ENCODE measurements at regions not wholly inside any gene's neighbourhood (a gene's known extent, or its start where the extent isn't known, plus 50 kb on each side); places are given as distances from the start of the nearest gene placed in this dataset.

DNA sequence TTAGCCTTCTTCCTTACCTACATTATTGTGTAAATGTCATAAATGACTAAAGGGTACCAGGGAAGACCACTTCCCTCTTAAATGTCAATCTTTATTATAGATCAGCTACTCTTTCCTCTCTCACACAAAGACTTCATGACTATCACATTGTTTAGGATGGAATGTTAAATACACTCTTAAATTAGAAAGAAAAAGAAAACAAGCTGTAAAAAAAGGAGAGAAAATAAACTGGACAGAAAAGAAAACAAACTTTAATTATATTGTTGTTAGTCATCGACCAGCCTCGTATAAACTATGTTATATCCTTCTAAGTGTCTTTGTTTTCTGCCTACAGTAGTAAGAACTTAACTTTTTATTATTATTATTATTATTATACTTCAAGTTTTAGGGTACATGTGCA, 666.4 kb upstream of the NR3C2 start:
- H3K36me3 ChIP-seq = no peaks in the 10 kb centered on the region
- no peaks in the 10 kb centered on the region for H3K27me3 ChIP-seq
- TF ChIP-seq POLR2AphosphoS5 (IDR thresholded peaks at IDR 0.05) = no peak
- TF ChIP-seq, protein P1, sequence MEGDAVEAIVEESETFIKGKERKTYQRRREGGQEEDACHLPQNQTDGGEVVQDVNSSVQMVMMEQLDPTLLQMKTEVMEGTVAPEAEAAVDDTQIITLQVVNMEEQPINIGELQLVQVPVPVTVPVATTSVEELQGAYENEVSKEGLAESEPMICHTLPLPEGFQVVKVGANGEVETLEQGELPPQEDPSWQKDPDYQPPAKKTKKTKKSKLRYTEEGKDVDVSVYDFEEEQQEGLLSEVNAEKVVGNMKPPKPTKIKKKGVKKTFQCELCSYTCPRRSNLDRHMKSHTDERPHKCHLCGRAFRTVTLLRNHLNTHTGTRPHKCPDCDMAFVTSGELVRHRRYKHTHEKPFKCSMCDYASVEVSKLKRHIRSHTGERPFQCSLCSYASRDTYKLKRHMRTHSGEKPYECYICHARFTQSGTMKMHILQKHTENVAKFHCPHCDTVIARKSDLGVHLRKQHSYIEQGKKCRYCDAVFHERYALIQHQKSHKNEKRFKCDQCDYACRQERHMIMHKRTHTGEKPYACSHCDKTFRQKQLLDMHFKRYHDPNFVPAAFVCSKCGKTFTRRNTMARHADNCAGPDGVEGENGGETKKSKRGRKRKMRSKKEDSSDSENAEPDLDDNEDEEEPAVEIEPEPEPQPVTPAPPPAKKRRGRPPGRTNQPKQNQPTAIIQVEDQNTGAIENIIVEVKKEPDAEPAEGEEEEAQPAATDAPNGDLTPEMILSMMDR (IDR thresholded peaks at IDR 0.05) = no peak
- TF ChIP-seq EP300 (IDR thresholded peaks at IDR 0.05) = no peak
- TF ChIP-seq POLR2A (IDR thresholded peaks at IDR 0.05) = no peak
- no peak overlapping the region for H3K27ac ChIP-seq
- no peak for DNase-seq (ENCODE audit: low spot score in 2 of 2)
- peaks cover 4% of the 10 kb centered on the region for H3K4me1 ChIP-seq
- H3K4me3 ChIP-seq = no peak overlapping the region
- no peaks in the 10 kb centered on the region for H3K9me3 ChIP-seq
- WGBS = 78% methylated on average over 2 of the region's 2 CpGs

DNA sequence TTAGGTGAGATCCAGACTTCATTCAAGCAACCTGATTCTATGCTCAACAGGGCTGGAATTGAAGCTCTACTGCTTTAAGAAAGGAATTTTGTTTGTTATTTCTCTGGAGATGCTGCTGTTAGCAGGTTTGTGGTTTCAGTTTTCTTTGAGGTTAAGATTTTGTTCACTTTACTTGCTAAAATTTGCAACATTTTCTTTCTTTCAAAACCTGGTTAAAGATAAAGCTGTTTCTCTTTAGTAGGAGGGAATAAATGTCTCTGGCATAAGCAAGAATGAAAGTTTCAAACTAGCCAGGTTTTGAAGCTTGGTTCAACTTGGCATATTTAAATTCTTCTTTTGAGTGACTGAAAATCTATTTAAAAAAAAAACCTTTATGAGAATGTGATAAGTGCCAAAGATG, 660.6 kb upstream of the NR3C2 start:
- H3K27ac ChIP-seq = no peak overlapping the region
- H3K36me3 ChIP-seq = no peaks in the 10 kb centered on the region
- no peak overlapping the region for H3K4me3 ChIP-seq
- TF ChIP-seq, protein P1 (IDR thresholded peaks at IDR 0.05) = no peak
- TF ChIP-seq POLR2A (IDR thresholded peaks at IDR 0.05) = no peak
- no peak for TF ChIP-seq POLR2AphosphoS5 (IDR thresholded peaks at IDR 0.05)
- TF ChIP-seq EP300 (IDR thresholded peaks at IDR 0.05) = no peak
- H3K9me3 ChIP-seq = no peaks in the 10 kb centered on the region
- no peak for DNase-seq (ENCODE audit: low spot score in 2 of 2)
- H3K4me1 ChIP-seq = no peaks in the 10 kb centered on the region
- no peaks in the 10 kb centered on the region for H3K27me3 ChIP-seq

DNA sequence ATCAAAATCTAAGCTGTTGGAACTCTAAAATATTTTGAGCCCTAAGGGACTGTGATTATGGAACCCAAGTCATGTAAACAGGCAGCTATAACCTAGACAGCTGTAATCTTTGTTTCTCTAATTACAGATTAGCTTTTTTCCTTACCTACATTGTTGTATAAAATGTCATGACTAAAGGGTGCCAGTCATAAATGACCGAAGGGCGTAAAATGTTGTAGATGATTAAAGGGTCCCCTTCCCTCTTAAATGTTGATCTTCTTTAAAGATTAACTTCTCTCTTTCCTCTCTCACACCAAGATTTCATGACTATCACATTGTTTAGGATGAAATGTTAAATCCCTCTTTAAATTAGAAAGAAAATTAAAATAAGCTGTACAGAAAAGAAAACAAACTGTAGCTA, 659.4 kb upstream of the NR3C2 start:
- Histone ChIP-seq H3K36me3 (no peaks in the 10 kb centered on the region), H3K4me1 (no peaks in the 10 kb centered on the region), H3K4me3 (no peak overlapping the region), H3K27me3 (no peaks in the 10 kb centered on the region), H3K27ac (no peak overlapping the region), H3K9me3 (peaks cover 5% of the 10 kb centered on the region)
- TF ChIP-seq POLR2AphosphoS5 (IDR thresholded peaks at IDR 0.05) = no peak
- TF ChIP-seq POLR2A (IDR thresholded peaks at IDR 0.05) = no peak
- TF ChIP-seq, protein P1 (IDR thresholded peaks at IDR 0.05) = no peak
- no peak for TF ChIP-seq EP300 (IDR thresholded peaks at IDR 0.05)
- 95% methylated on average over 2 of the region's 2 CpGs for WGBS
- no peak for DNase-seq (ENCODE audit: low spot score in 2 of 2)

DNA sequence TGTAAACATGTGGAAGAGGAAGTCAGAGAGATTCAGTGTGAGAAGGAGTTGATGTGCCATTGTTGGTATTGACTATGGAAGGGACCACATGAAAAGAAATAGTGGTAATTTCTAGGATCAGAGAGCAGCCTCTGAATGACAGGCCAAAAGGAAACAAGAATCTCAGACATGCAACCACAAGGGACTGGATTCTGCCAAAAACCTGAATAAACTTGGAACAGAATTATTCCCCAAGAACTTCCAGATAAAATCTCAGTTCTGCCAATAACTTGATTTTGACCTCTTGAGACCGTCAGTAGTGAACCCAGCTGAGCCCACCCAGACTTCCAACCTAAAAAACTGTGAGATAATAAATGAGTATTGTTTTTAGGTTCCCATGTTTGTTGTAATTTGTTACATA, 653.6 kb upstream of the NR3C2 start:
- no peak for DNase-seq (ENCODE audit: low spot score in 2 of 2)
- H3K27ac ChIP-seq = no peak overlapping the region
- no peaks in the 10 kb centered on the region for H3K36me3 ChIP-seq
- no peaks in the 10 kb centered on the region for H3K27me3 ChIP-seq
- no peak for TF ChIP-seq POLR2AphosphoS5 (IDR thresholded peaks at IDR 0.05)
- TF ChIP-seq POLR2A (IDR thresholded peaks at IDR 0.05) = no peak
- TF ChIP-seq EP300 (IDR thresholded peaks at IDR 0.05) = no peak
- TF ChIP-seq, protein P1 (IDR thresholded peaks at IDR 0.05) = no peak
- WGBS = 20% methylated on average over 1 of the region's 1 CpG
- H3K4me1 ChIP-seq = no peaks in the 10 kb centered on the region
- H3K9me3 ChIP-seq = peaks cover 5% of the 10 kb centered on the region
- H3K4me3 ChIP-seq = no peak overlapping the region

DNA sequence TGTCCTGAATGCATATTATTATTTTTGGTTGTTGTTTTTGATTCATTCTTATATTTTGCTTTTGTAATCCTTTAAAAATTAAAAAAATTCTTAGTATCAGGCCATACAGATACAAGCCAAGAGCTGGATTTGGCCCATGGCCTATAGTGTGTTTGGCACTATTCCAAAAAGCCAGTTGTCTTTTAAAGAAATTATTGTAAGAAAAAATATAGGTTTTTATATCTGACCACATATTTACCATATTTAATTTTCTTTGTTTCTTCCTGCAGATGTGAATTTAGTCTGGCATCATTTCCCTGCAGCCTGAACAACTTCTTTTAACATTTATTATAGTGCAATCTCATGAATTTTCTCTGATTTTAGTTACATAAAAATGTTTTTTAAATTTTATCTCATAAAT, 652.8 kb upstream of the NR3C2 start:
- no peaks in the 10 kb centered on the region for H3K4me1 ChIP-seq
- H3K36me3 ChIP-seq = no peaks in the 10 kb centered on the region
- TF ChIP-seq, protein P1 (IDR thresholded peaks at IDR 0.05) = no peak
- TF ChIP-seq POLR2A (IDR thresholded peaks at IDR 0.05) (no peak), POLR2AphosphoS5 (IDR thresholded peaks at IDR 0.05) (no peak), EP300 (IDR thresholded peaks at IDR 0.05) (no peak)
- H3K4me3 ChIP-seq = no peak overlapping the region
- H3K27me3 ChIP-seq = no peaks in the 10 kb centered on the region
- H3K27ac ChIP-seq = no peak overlapping the region
- DNase-seq (ENCODE audit: low spot score in 2 of 2) = no peak
- peaks cover 5% of the 10 kb centered on the region for H3K9me3 ChIP-seq
